Heart left ventricle (tissue), 16 donors: ENCODE measurements at regions not wholly inside any gene's neighbourhood (a gene's known extent, or its start where the extent isn't known, plus 50 kb on each side); places are given as distances from the start of the nearest gene placed in this dataset.

Source experiments
- ATAC-seq, 4 donors: fragments of 200-7000 bp; cut with Tn5 transposase; one replicate each; pipeline ENCODE4 v1.9.1; 2020 to 2022; ENCODE audit warnings: moderate library complexity in 4 of 4, mild to moderate bottlenecking in 3 of 4, moderate number of reproducible peaks in 1 of 4
- DNase-seq, 5 donors: peaks; one replicate each; pipeline ENCODE4 v3.0.0-alpha.2; 2020
- H3K27ac ChIP-seq, 12 donors: fragments of 200-600 bp; sonication (generic) in 4 of 12; one replicate each; pipeline versions ENCODE4 v1.5.0 to v1.8.0; 2016 to 2022; ENCODE audit warnings: mild to moderate bottlenecking in 2 of 12
- H3K27me3 ChIP-seq, 9 donors: fragments of 200-600 bp; sonication (generic) in 2 of 9; one replicate each; pipeline versions ENCODE4 v1.5.1 to v1.8.0; 2016 to 2022; ENCODE audit warnings: mild to moderate bottlenecking in 3 of 9
- H3K36me3 ChIP-seq, 9 donors: fragments of 200-600 bp; sonication (generic) in 2 of 9; one replicate each; pipeline versions ENCODE4 v1.5.0 to v1.8.0; 2018 to 2022; ENCODE audit warnings: mild to moderate bottlenecking in 2 of 9
- H3K4me1 ChIP-seq, 12 donors: fragments of 200-600 bp; sonication (generic) in 4 of 12; one replicate each; pipeline versions ENCODE4 v1.5.0 to v1.8.0; 2016 to 2022; ENCODE audit warnings: mild to moderate bottlenecking in 3 of 12
- H3K4me3 ChIP-seq, 12 donors: fragments of 200-600 bp; sonication (generic) in 4 of 12; one replicate each; pipeline versions ENCODE4 v1.5.0 to v1.8.0; 2017 to 2022; ENCODE audit warnings: mild to moderate bottlenecking in 9 of 12, moderate library complexity in 4 of 12
- H3K9me3 ChIP-seq, 12 donors: fragments of 200-600 bp; sonication (generic) in 4 of 12; one replicate each; pipeline versions ENCODE4 v1.5.0 to v1.8.0; 2016 to 2022; ENCODE audit warnings: mild to moderate bottlenecking in 1 of 12
- CTCF ChIP-seq, 12 donors: fragments of 200-600 bp; sonication (generic) in 4 of 12; IDR thresholded peaks; one replicate each; pipeline versions ENCODE4 v1.5.0 to v1.8.0; 2018 to 2022; ENCODE audit warnings: antibody characterized with exemption in 12 of 12, mild to moderate bottlenecking in 5 of 12
- POLR2A ChIP-seq, 2 donors: fragments of 450-650 bp; IDR thresholded peaks; one replicate each; pipeline ENCODE4 v1.6.1; 2017; ENCODE audit warnings: antibody characterized with exemption in 2 of 2, mild to moderate bottlenecking in 2 of 2, moderate library complexity in 2 of 2
- WGBS, 4 donors: extraction: QIAGEN DNeasy Blood & Tissue Kit in 2 of 4; methylation state at CpG; one replicate each; pipeline versions ENCODE4 v1.1.5 to v1.1.7; 2013 to 2018; 5-methylcytosine and 5-hydroxymethylcytosine counted together
- intact Hi-C, 10 donors: fragments of 100-400 bp; cut with DNase I; formaldehyde crosslinking; loops; one replicate each; pipeline versions ENCODE4 v1.11.1 to v1.14.2; 2022
- donor health status: ischemic (EF 13 %, LVEDD 7.1; RV severe dilation, severe dysfunction).
- donor health status: healthy with polysubstance abuse.
- donor health status: DM: no; HTN: yes; CAD: no.
- donor health status: DM: no; HTN: no; CAD: no.
- donor health status: ischemic (EF 25% LVEDD 6.9; RV normal size, moderate dysfunction).
- donor health status: ischemic (EF 25% LVEDD 5.7; RV mildly dilated, moderate dysfunction).
- donor health status: healthy.
- donor health status: DM: yes; HTN: yes; CAD: no.
- donor health status: ischemic (EF 35%, LVEDD 5.7; RV mildly dilated, moderate dysfunction).
- donor health status: nonischemic (EF 11% LVEDD 7.7; RV severe dilation, severe dysfunction).
- donor health status: DM: yes; HTN: yes; CAD: no.
- donor health status: PGD.
- donor health status: ischemic (EF 29% LVEDD 5.4; RV normal size, mild dysfunction).
- donor health status: nonischemic (EF 23%, LVEDD 6.1; RV moderate dilation, normal function).

GRCh38 chr11:130801333-130802122 lies 114.8 kb downstream of the SNX19 start:
- H3K36me3 ChIP-seq, result no peaks in the 10 kb centered on the region
- no peak overlapping the region for H3K27ac ChIP-seq
- WGBS, 4 donors, result 89 to 93% (median 90%) methylated on average over 6 of the region's 6 CpGs
- TF ChIP-seq CTCF (IDR thresholded peaks at IDR 0.05) (no peak), POLR2A (IDR thresholded peaks at IDR 0.05) (no peak)
- H3K27me3 ChIP-seq, result no peaks in the 10 kb centered on the region
- ATAC-seq (no peak), DNase-seq (no peak)
- peaks cover 0 to 6% (median 0%) of the 10 kb centered on the region in 12 donors for H3K9me3 ChIP-seq
- no peaks in the 10 kb centered on the region for H3K4me1 ChIP-seq
- no peak overlapping the region for H3K4me3 ChIP-seq
- intact Hi-C loops, result no loop called here

- no peak overlapping the region for H3K27ac ChIP-seq
- DNase-seq (no peak), ATAC-seq (no peak)
- no peaks in the 10 kb centered on the region for H3K27me3 ChIP-seq
- H3K4me1 ChIP-seq, result no peaks in the 10 kb centered on the region
- no peak for TF ChIP-seq POLR2A (IDR thresholded peaks at IDR 0.05)
- H3K36me3 ChIP-seq, result no peaks in the 10 kb centered on the region
- H3K9me3 ChIP-seq, result peaks cover 0 to 6% (median 0%) of the 10 kb centered on the region in 12 donors
- intact Hi-C loops, result no loop called here
- no peak overlapping the region for H3K4me3 ChIP-seq
- WGBS, 4 donors, result 74 to 85% (median 80%) methylated on average over 2 of the region's 2 CpGs
These were observed 113.7 kb downstream of the SNX19 start for GRCh38 chr11:130802567-130802966.

GRCh38 chr11:130804306-130805076 lies 111.8 kb downstream of the SNX19 start:
- WGBS, 4 donors, result 89 to 95% (median 92%) methylated on average over 12 of the region's 12 CpGs
- no peak for ATAC-seq
- Histone ChIP-seq H3K4me1 (no peaks in the 10 kb centered on the region), H3K36me3 (no peaks in the 10 kb centered on the region), H3K9me3 (peaks cover 0 to 6% (median 0%) of the 10 kb centered on the region in 12 donors), H3K4me3 (no peak overlapping the region), H3K27me3 (no peaks in the 10 kb centered on the region), H3K27ac (no peak overlapping the region)
- TF ChIP-seq CTCF (IDR thresholded peaks at IDR 0.05) (no peak), POLR2A (IDR thresholded peaks at IDR 0.05) (no peak)
- intact Hi-C loops, result no loop called here
- DNase-seq, result no peak

GRCh38 chr11:130806746-130807145 lies 109.5 kb downstream of the SNX19 start:
- ATAC-seq (no peak), DNase-seq (no peak)
- intact Hi-C loops, result no loop called here
- 77 to 85% (median 83%) methylated on average over 3 of the region's 3 CpGs for WGBS, 4 donors
- Histone ChIP-seq H3K27me3 (no peaks in the 10 kb centered on the region), H3K9me3 (no peaks in the 10 kb centered on the region), H3K4me3 (no peak overlapping the region), H3K27ac (no peak overlapping the region), H3K36me3 (no peaks in the 10 kb centered on the region), H3K4me1 (no peaks in the 10 kb centered on the region)
- TF ChIP-seq POLR2A (IDR thresholded peaks at IDR 0.05), result no peak
- TF ChIP-seq CTCF (IDR thresholded peaks at IDR 0.05), result no peak
